Mesendoderm (in vitro differentiated cells): ENCODE measurements at regions not wholly inside any gene's neighbourhood (a gene's known extent, or its start where the extent isn't known, plus 50 kb on each side); places are given as distances from the start of the nearest gene placed in this dataset.

Experiments used
- DNase-seq: peaks from one replicate; pipeline ENCODE4 v3.0.0; 2013
- H2AK5ac ChIP-seq: 2 replicates; pipeline ENCODE4 v1.6.1; 2013; ENCODE audit warnings: low read length, inconsistent platforms
- H2BK120ac ChIP-seq: 2 replicates; pipeline ENCODE4 v1.6.1; 2013; ENCODE audit warnings: low read depth, mild to moderate bottlenecking, low read length, moderate library complexity, mixed read lengths
- H2BK15ac ChIP-seq: replicated peaks from 2 replicates; pipeline ENCODE4 v1.6.1; 2013; ENCODE audit warnings: low read depth, mild to moderate bottlenecking, moderate library complexity
- H2BK5ac ChIP-seq: 2 replicates; pipeline ENCODE4 v1.6.1; 2013; ENCODE audit warnings: low read length, inconsistent platforms
- H3K18ac ChIP-seq: 2 replicates; pipeline ENCODE4 v1.6.1; 2013; ENCODE audit warnings: mild to moderate bottlenecking, low read length, mixed read lengths
- H3K23ac ChIP-seq: one replicate; pipeline ENCODE4 v1.6.1; 2013; ENCODE audit warnings: low read length
- H3K27ac ChIP-seq: 2 replicates; pipeline ENCODE4 v1.5.1; 2013; ENCODE audit warnings: low read depth, mild to moderate bottlenecking, inconsistent platforms, low read length, moderate library complexity
- H3K27me3 ChIP-seq: 2 replicates; pipeline ENCODE4 v1.6.1; 2013; ENCODE audit warnings: low read length, control low read depth, mild to moderate bottlenecking, inconsistent platforms; ENCODE audit not compliant: insufficient read depth, poor library complexity
- H3K36me3 ChIP-seq: 2 replicates; pipeline ENCODE4 v1.6.1; 2013; ENCODE audit warnings: low read length, inconsistent platforms; ENCODE audit not compliant: control insufficient read depth, insufficient read depth
- H3K4ac ChIP-seq: one replicate; pipeline ENCODE4 v1.6.1; 2013; ENCODE audit warnings: low read depth, mild to moderate bottlenecking, low read length, moderate library complexity
- H3K4me1 ChIP-seq: 2 replicates; pipeline ENCODE4 v1.6.1; 2013; ENCODE audit warnings: low read depth, low read length, inconsistent platforms; ENCODE audit not compliant: control insufficient read depth
- H3K4me2 ChIP-seq: 2 replicates; pipeline ENCODE4 v1.6.1; 2013; ENCODE audit warnings: low read length
- H3K4me3 ChIP-seq: 2 replicates; pipeline ENCODE4 v1.5.1; 2013; ENCODE audit warnings: mild to moderate bottlenecking, low read length
- H3K56ac ChIP-seq: one replicate; pipeline ENCODE4 v1.6.1; 2013; ENCODE audit warnings: low read length
- H3K79me1 ChIP-seq: 2 replicates; pipeline ENCODE4 v1.6.1; 2013; ENCODE audit warnings: low read length, inconsistent platforms
- H3K79me2 ChIP-seq: 2 replicates; pipeline ENCODE4 v1.6.1; 2013; ENCODE audit warnings: mild to moderate bottlenecking, low read length; ENCODE audit not compliant: control insufficient read depth, insufficient read depth
- H3K9ac ChIP-seq: 2 replicates; pipeline ENCODE4 v1.6.1; 2013; ENCODE audit warnings: low read length, inconsistent platforms
- H4K5ac ChIP-seq: one replicate; pipeline ENCODE4 v1.6.1; 2013; ENCODE audit warnings: low read length
- H4K8ac ChIP-seq: one replicate; pipeline ENCODE4 v1.6.1; 2013; ENCODE audit warnings: low read depth, mild to moderate bottlenecking, control low read depth, low read length, moderate library complexity
- WGBS: extraction: QIAGEN DNeasy Blood & Tissue Kit; methylation state at CpG from one replicate; pipeline ENCODE4 v1.1.7; 2013; ENCODE audit warnings: low lambda C conversion rate, missing lambda C conversion rate; ENCODE audit not compliant: insufficient coverage; ENCODE audit errors: extremely low coverage; 5-methylcytosine and 5-hydroxymethylcytosine counted together

DNA sequence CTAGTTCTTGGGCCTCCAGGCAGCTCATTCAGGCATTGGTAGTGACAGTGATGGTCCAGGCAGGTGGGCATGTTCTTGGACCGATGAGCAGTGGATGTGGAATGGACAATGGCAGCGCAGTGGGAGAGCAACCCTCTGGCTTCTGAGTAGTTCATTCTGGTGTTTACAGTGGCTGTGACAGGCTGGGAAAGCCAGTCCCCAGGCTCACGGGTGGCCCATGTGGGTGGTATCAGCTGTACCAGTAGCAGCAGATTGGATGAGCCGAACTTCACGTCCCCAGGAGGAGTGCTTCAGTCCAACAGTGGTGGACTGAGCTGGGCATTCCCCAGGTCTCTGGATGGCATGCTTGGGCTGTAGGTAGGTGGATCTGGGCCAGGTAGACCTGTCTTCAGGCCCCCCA is 515.6 kb upstream of the ACO1 start:
- Histone ChIP-seq H3K4me2 (no peak overlapping the region), H3K56ac (no peak overlapping the region), H2BK120ac (no peak overlapping the region), H3K18ac (no peak overlapping the region), H3K23ac (no peak overlapping the region), H3K27ac (no peak overlapping the region), H3K79me1 (no peaks in the 10 kb centered on the region), H3K79me2 (no peaks in the 10 kb centered on the region), H2BK15ac (no peak overlapping the region), H3K4me3 (no peak overlapping the region), H3K9ac (no peak overlapping the region), H3K27me3 (no peaks in the 10 kb centered on the region), H3K36me3 (no peaks in the 10 kb centered on the region), H3K4ac (no peak overlapping the region), H4K8ac (no peak overlapping the region), H2BK5ac (no peak overlapping the region), H4K5ac (no peak overlapping the region), H2AK5ac (no peak overlapping the region), H3K4me1 (no peaks in the 10 kb centered on the region)
- no CpG with 5 or more reads among the region's 5 CpGs for WGBS
- DNase-seq: no peak

DNA sequence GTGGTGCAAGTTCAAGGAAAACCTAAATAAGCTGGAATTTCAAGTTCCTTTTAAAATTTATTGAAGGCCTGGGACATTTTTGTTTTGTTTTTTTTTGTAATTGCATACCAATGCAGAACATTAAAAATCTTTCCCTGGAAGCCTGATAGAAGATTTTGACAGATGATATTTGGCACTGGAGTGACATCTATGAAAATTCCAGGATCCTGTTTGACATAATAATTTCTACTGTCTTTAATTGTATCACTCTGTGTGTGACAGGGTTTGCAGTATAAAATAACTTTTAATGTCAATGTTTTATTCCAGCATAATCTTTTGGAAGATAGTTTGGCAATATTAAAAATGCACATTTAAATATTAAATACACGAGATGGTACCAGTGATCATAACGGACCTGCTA is 514.2 kb upstream of the ACO1 start:
- no peak overlapping the region for H3K4me3 ChIP-seq
- no CpG with 5 or more reads among the region's 2 CpGs for WGBS
- no peaks in the 10 kb centered on the region for H3K36me3 ChIP-seq
- H2BK120ac ChIP-seq: no peak overlapping the region
- no peak overlapping the region for H4K8ac ChIP-seq
- H3K4me1 ChIP-seq: no peaks in the 10 kb centered on the region
- DNase-seq: no peak
- H3K56ac ChIP-seq: no peak overlapping the region
- no peak overlapping the region for H4K5ac ChIP-seq
- no peak overlapping the region for H3K27ac ChIP-seq
- H3K9ac ChIP-seq: no peak overlapping the region
- no peak overlapping the region for H3K18ac ChIP-seq
- H3K4ac ChIP-seq: no peak overlapping the region
- no peaks in the 10 kb centered on the region for H3K79me1 ChIP-seq
- H3K79me2 ChIP-seq: no peaks in the 10 kb centered on the region
- H2BK5ac ChIP-seq: no peak overlapping the region
- no peaks in the 10 kb centered on the region for H3K27me3 ChIP-seq
- no peak overlapping the region for H3K23ac ChIP-seq
- no peak overlapping the region for H2BK15ac ChIP-seq
- no peak overlapping the region for H2AK5ac ChIP-seq
- no peak overlapping the region for H3K4me2 ChIP-seq

DNA sequence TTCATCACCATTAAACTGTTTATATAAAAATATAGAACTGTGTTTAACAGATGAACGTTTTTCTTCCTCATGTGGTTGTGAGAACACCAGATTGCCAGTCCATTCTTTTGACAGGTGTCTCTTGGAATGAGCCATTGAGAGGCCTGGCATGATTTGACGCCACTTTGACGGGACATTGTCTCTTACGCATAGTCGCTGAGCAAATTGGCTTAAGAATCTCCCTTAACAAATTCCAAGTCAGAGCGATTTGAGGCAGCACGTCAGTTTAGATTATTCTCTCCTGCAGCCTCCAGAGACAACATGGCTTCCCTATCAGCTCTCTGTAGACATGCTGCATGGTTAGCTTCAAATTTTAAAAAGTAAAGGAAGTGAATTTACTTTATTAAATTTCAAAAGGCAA is 510.7 kb upstream of the ACO1 start:
- no peak overlapping the region for H3K4me3 ChIP-seq
- no peak overlapping the region for H3K23ac ChIP-seq
- no peak overlapping the region for H2AK5ac ChIP-seq
- H2BK5ac ChIP-seq: no peak overlapping the region
- H3K79me1 ChIP-seq: no peaks in the 10 kb centered on the region
- H4K8ac ChIP-seq: no peak overlapping the region
- H3K27ac ChIP-seq: no peak overlapping the region
- no peaks in the 10 kb centered on the region for H3K36me3 ChIP-seq
- no peak overlapping the region for H3K4ac ChIP-seq
- H3K27me3 ChIP-seq: no peaks in the 10 kb centered on the region
- no peak overlapping the region for H3K4me2 ChIP-seq
- no peak overlapping the region for H3K18ac ChIP-seq
- no CpG with 5 or more reads among the region's 7 CpGs for WGBS
- no peak overlapping the region for H3K9ac ChIP-seq
- H3K79me2 ChIP-seq: no peaks in the 10 kb centered on the region
- no peaks in the 10 kb centered on the region for H3K4me1 ChIP-seq
- H2BK120ac ChIP-seq: no peak overlapping the region
- DNase-seq: no peak
- no peak overlapping the region for H3K56ac ChIP-seq
- H2BK15ac ChIP-seq: no peak overlapping the region
- H4K5ac ChIP-seq: no peak overlapping the region

DNA sequence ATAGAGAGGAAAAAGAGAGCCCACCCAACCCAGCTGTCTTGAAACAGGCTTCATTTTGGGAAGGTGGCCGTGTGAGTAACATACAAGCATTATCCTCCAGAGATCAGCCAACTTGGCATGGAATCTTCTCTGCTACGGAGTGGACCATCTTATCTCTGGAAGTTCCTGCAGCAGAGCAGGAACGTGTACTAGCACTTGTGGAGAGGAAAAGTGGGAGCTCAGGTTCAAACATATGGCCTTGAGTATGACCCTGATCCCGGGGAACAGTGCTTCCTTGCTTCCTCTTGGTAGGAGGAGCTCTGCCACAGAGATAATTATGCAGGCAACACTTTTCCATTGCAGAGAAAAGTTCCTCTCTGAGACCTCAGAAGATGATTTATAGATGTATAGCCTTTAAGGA is 490.4 kb upstream of the ACO1 start:
- no peak overlapping the region for H3K4me2 ChIP-seq
- no peak overlapping the region for H3K27ac ChIP-seq
- H3K79me2 ChIP-seq: no peaks in the 10 kb centered on the region
- no CpG with 5 or more reads among the region's 4 CpGs for WGBS
- H3K4ac ChIP-seq: no peak overlapping the region
- no peak overlapping the region for H2BK120ac ChIP-seq
- H3K27me3 ChIP-seq: no peaks in the 10 kb centered on the region
- H3K79me1 ChIP-seq: no peaks in the 10 kb centered on the region
- H3K4me1 ChIP-seq: no peaks in the 10 kb centered on the region
- H2AK5ac ChIP-seq: no peak overlapping the region
- H3K56ac ChIP-seq: no peak overlapping the region
- H3K9ac ChIP-seq: no peak overlapping the region
- no peak overlapping the region for H3K23ac ChIP-seq
- no peak for DNase-seq
- no peak overlapping the region for H3K18ac ChIP-seq
- H3K36me3 ChIP-seq: no peaks in the 10 kb centered on the region
- no peak overlapping the region for H2BK15ac ChIP-seq
- no peak overlapping the region for H4K5ac ChIP-seq
- H2BK5ac ChIP-seq: no peak overlapping the region
- H4K8ac ChIP-seq: no peak overlapping the region
- no peak overlapping the region for H3K4me3 ChIP-seq

DNA sequence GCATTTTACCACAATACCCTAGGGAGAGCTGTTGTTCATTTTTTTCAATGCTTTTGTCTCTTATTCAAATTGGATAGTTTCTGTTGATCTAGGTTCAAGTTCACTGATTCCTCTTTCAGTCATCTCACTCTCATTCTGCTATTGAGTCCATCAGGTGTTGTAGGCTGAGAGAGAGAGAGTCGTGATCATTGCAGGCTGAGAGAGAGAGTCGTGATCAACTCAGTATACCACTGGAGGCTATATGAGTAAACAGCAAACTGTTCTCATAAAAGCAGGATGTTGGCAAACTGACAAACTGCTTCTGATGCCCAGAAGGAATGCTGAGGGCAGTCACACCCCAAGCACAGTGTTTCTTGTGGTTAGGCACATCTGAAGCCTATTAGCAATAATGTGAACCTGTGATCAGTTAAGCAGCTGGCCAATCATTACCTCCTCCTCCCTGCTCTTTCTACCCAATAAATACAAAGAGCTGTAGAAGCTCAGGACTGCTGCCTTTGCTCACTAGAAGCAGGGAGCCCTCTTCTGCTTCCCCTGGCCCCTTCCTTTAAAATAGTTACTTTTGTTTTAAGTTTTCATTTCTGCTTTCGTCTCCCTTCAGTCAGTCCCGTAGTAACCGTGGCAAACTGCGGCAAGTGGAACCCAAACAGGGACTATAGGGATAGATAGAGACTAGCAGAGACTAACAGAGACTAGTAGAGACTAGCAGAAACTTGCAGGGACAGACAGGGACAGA is 476.1 kb upstream of the ACO1 start:
- Histone ChIP-seq H2AK5ac (no peak overlapping the region), H3K27me3 (no peaks in the 10 kb centered on the region), H3K27ac (no peak overlapping the region), H2BK5ac (no peak overlapping the region), H3K18ac (no peak overlapping the region), H3K4ac (no peak overlapping the region), H3K9ac (no peak overlapping the region), H3K4me3 (no peak overlapping the region), H3K36me3 (no peaks in the 10 kb centered on the region), H3K23ac (no peak overlapping the region), H3K79me1 (no peaks in the 10 kb centered on the region), H3K56ac (no peak overlapping the region), H3K79me2 (no peaks in the 10 kb centered on the region), H2BK15ac (no peak overlapping the region), H3K4me2 (no peak overlapping the region), H4K5ac (no peak overlapping the region), H3K4me1 (no peaks in the 10 kb centered on the region), H2BK120ac (no peak overlapping the region), H4K8ac (no peak overlapping the region)
- no CpG with 5 or more reads among the region's 6 CpGs for WGBS
- no peak for DNase-seq

DNA sequence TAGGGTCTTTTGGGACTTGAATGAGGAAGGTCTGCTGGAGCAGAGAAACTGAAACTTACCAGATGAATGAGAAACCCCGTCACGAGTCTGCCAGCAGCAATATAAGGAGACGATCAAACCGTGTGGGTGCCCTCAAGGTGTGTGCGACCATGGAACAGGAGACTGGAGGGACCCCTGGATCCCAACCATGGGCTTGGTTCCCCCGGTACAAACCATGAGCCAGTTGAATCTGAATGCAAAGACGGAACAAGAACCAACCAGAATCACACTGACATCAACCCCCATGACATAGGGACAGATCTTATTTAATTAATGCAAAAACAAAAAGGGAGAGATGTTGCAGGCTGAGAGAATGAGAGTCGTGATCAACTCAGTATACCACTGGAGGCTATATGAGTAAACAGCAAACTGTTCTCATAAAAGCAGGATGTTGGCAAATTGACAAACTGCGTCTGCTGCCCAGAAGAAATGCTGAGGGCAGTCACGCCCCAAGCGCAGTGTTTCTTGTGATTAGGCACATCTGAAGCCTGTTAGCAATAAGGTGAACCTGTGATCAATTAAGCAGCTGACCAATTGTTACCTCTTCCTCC is 475.5 kb upstream of the ACO1 start:
- H2BK120ac ChIP-seq: no peak overlapping the region
- WGBS: no CpG with 5 or more reads among the region's 11 CpGs
- no peak overlapping the region for H2AK5ac ChIP-seq
- H2BK15ac ChIP-seq: no peak overlapping the region
- H4K8ac ChIP-seq: no peak overlapping the region
- H3K27me3 ChIP-seq: no peaks in the 10 kb centered on the region
- H3K9ac ChIP-seq: no peak overlapping the region
- no peaks in the 10 kb centered on the region for H3K36me3 ChIP-seq
- no peak overlapping the region for H3K27ac ChIP-seq
- no peak overlapping the region for H2BK5ac ChIP-seq
- H3K4me1 ChIP-seq: no peaks in the 10 kb centered on the region
- no peak overlapping the region for H3K18ac ChIP-seq
- H3K23ac ChIP-seq: no peak overlapping the region
- H3K79me1 ChIP-seq: no peaks in the 10 kb centered on the region
- no peak overlapping the region for H4K5ac ChIP-seq
- H3K4ac ChIP-seq: no peak overlapping the region
- no peak overlapping the region for H3K56ac ChIP-seq
- H3K79me2 ChIP-seq: no peaks in the 10 kb centered on the region
- no peak for DNase-seq
- H3K4me2 ChIP-seq: no peak overlapping the region
- H3K4me3 ChIP-seq: no peak overlapping the region
